HUES48 (cell line): ENCODE measurements at regions not wholly inside any gene's neighbourhood (a gene's known extent, or its start where the extent isn't known, plus 50 kb on each side); places are given as distances from the start of the nearest gene placed in this dataset.

Experiments used
- H3K27ac ChIP-seq: one replicate; pipeline ENCODE4 v1.7.0; 2013; ENCODE audit warnings: low read depth, low read length, inconsistent platforms
- H3K27me3 ChIP-seq: 2 replicates; pipeline ENCODE4 v1.6.1; 2013; ENCODE audit warnings: mild to moderate bottlenecking, low read length; ENCODE audit not compliant: control insufficient read depth, insufficient read depth
- H3K36me3 ChIP-seq: 2 replicates; pipeline ENCODE4 v1.6.1; 2013; ENCODE audit warnings: low read length; ENCODE audit not compliant: control insufficient read depth, insufficient read depth
- H3K4me1 ChIP-seq: 2 replicates; pipeline ENCODE4 v1.6.1; 2013; ENCODE audit warnings: mild to moderate bottlenecking, low read length; ENCODE audit not compliant: control insufficient read depth, insufficient read depth
- H3K4me3 ChIP-seq: 2 replicates; pipeline ENCODE4 v1.5.1; 2013; ENCODE audit warnings: mild to moderate bottlenecking, low read depth, low read length
- H3K9ac ChIP-seq: 2 replicates; pipeline ENCODE4 v1.6.1; 2013; ENCODE audit warnings: mild to moderate bottlenecking, low read depth, low read length, moderate library complexity
- H3K9me3 ChIP-seq: 2 replicates; pipeline ENCODE4 v1.6.1; 2013; ENCODE audit warnings: low read length; ENCODE audit not compliant: control insufficient read depth, insufficient read depth

DNA sequence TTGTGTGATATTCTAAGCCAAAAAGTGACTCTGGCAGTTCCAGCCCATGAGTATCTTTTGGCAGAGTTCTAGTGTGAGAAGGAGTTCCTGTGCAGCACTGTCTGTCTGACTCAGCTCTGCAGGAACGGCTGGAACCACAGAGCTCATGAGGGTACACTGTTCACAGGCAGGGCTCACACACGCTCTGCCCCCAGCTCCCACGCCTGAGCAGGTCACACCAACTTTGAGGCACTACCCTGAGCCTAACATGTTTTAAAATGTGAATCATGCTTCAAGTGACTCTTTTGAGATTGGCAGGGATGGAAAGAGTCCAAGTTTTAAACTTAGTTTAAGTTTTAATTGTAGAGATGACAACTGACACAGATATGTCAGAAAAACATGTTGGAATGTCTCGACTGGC lies 1203.3 kb downstream of the UQCRFS1 start:
- no peak overlapping the region for H3K9ac ChIP-seq
- H3K27me3 ChIP-seq: no peaks in the 10 kb centered on the region
- no peak overlapping the region for H3K4me3 ChIP-seq
- no peaks in the 10 kb centered on the region for H3K4me1 ChIP-seq
- H3K36me3 ChIP-seq: no peaks in the 10 kb centered on the region
- H3K27ac ChIP-seq: no peak overlapping the region
- peaks cover 9% of the 10 kb centered on the region; the same call in 1 of the 2 replicates for H3K9me3 ChIP-seq

DNA sequence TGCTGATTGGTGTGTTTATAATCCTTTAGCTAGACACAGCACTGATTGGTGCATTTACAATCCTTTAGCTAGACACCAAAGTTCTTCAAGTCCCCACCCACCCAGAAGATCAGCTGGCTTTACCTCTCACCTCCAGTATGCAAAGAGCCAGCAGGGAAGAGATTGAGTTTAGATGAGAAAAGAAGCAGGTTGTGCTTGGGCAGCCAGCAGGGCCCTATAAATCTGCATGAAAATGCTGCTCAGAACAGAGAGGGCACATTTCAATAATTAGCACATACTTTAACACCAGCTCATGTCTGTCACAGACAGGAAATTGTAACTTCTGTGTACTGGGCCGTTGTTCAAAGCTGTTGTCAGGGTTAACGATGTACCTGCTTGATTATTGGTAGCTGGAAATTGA lies 1204.3 kb downstream of the UQCRFS1 start:
- no peaks in the 10 kb centered on the region for H3K4me1 ChIP-seq
- H3K36me3 ChIP-seq: no peaks in the 10 kb centered on the region
- H3K9me3 ChIP-seq: peaks cover 9% of the 10 kb centered on the region; the same call in 1 of the 2 replicates

DNA sequence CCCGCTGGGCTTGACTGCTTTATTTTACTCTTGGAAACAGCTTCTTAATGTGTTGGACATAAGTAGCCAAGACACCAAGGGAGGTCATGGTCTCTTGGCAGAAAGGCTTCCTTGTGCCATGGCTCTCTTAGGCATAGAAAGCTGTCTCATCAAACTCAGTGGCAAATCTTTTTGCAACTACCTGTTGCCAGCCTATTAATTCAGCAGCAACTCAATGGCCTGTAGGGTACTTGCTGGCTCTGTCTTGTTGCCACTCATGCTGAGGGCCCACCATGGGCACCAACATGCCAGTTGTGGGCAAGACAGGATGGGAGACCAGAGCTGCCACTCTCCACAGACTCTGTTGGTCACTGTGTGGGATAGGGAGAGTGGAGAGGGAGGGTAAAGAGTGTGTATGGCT lies 1209.4 kb downstream of the UQCRFS1 start:
- no peaks in the 10 kb centered on the region for H3K4me1 ChIP-seq
- H3K9me3 ChIP-seq: peaks cover 5% of the 10 kb centered on the region; the same call in 1 of the 2 replicates
- no peak overlapping the region for H3K27ac ChIP-seq
- H3K27me3 ChIP-seq: no peaks in the 10 kb centered on the region
- no peak overlapping the region for H3K9ac ChIP-seq
- H3K4me3 ChIP-seq: no peak overlapping the region
- H3K36me3 ChIP-seq: no peaks in the 10 kb centered on the region

More for the DNA sequence above, 1204.3 kb downstream of the UQCRFS1 start:
- H3K4me3 ChIP-seq: no peak overlapping the region
- H3K9ac ChIP-seq: no peak overlapping the region
- no peak overlapping the region for H3K27ac ChIP-seq
- H3K27me3 ChIP-seq: no peaks in the 10 kb centered on the region

DNA sequence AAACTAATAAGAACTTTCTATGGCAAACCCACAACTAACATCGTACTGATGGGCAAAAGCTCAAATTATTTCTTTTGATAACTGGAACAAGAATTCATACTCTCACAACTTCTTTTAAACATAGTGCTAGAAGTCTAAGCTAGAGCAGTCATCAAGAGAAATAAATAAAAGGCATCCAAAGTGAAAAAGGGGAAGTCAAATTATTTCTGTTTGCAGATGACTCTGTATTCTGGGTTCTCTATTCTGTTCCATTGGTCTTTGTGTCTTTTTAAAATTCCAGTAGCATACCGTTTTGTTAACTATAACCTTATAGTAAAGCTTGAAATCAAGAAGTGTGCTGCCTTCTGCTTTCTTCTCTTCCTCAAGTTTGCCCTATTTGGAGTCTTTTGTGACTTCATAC lies 1215.9 kb downstream of the UQCRFS1 start:
- Histone ChIP-seq H3K27me3 (no peaks in the 10 kb centered on the region), H3K4me1 (no peaks in the 10 kb centered on the region; the same call in 1 of the 2 replicates), H3K9ac (no peak overlapping the region), H3K4me3 (no peak overlapping the region), H3K9me3 (no peaks in the 10 kb centered on the region), H3K27ac (no peak overlapping the region), H3K36me3 (no peaks in the 10 kb centered on the region)

DNA sequence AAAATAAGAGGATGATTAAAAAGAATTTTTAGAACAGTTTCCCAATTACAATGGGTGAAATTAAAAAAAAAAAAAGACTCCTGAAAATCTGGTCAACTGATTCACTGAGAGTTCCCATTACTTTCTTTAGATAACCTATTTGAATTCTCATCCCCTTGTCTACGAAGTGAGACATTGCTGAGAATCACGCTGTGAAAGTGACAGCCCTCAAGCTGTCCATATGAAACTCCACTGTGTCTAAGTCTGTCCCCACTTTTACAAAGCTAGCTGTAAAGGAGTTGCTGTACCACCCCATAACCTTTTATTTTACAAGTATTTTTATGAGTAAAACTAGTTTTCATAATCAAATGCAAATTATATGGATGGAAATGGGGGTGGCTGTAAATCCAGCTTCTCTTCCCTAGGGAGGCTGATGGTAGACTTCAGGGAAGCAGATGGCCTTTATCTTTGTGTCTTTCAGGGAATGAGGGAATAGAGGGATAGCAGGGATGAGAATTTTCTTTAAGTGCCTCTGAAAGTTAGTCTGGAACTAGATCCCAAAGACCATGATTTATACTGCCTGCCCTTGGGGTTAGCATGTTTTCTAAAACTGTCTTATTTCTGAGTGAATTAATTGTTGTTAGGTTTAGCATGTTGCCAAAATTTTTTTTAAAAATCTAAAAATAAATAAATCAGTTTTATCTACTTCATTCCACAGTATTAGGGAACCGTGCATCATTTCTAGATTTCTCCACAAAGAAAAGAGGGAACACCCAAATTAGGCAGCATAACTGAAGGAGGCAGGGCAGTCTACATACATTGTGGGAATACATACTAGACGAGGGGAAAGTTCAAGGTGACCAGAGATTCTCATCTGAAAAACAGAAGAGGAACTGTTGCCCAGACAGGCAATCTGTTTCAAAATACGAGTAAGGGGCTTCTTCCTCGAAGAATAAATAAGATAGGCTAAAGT lies 1219.1 kb downstream of the UQCRFS1 start:
- no peaks in the 10 kb centered on the region for H3K9me3 ChIP-seq
- no peak overlapping the region for H3K4me3 ChIP-seq
- H3K36me3 ChIP-seq: no peaks in the 10 kb centered on the region
- H3K4me1 ChIP-seq: no peaks in the 10 kb centered on the region; the same call in 1 of the 2 replicates
- H3K27me3 ChIP-seq: no peaks in the 10 kb centered on the region
- no peak overlapping the region for H3K9ac ChIP-seq
- no peak overlapping the region for H3K27ac ChIP-seq

DNA sequence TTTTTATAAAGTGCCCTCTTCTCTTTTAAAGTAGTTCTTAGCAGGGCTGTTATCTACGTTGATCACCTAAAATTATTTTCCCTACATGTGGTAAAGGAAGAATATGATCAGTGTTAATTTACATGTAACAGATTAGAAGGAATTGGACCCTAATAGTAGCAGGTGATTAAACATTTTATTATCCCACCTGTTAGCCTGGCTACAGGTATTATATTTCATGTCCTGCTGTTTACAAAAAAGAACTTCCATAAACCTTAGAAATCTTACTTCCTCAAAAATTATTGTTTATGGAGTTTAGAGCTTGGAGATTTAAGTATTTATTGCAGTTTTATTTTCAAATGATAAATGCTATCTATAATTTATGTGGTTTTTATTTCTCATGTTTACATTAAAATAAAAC lies 1226.7 kb downstream of the UQCRFS1 start:
- H3K36me3 ChIP-seq: no peaks in the 10 kb centered on the region
- H3K9ac ChIP-seq: no peak overlapping the region
- H3K9me3 ChIP-seq: no peaks in the 10 kb centered on the region
- H3K4me1 ChIP-seq: no peaks in the 10 kb centered on the region
- no peaks in the 10 kb centered on the region for H3K27me3 ChIP-seq
- H3K27ac ChIP-seq: no peak overlapping the region
- no peak overlapping the region for H3K4me3 ChIP-seq

DNA sequence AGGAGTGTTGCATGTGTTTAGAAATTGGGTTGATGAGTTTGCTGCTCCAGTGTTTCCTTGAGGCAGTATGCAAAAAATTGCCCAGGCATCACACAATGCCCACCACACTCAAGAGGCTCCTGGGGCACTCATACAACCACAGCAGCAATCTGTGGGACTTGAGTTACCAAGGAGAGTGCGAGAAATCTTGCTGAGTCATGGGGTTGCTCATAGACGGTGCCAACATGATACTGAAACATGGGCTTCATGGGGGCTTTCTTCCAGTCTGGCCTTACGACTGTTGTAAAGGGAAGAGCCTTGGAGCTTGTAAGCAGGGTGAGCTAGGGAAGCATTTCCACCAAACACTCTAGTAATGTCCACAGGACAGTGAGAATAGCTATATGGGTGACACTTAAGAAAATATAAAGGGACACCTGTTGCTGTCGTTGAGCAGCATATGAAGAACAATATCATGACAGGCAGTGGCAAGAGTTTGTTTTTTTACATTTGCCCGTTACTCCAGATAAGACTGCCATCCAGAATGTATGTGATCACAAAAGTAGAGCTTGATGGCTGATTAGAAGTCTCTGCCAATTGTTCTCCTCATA lies 1237.4 kb downstream of the UQCRFS1 start:
- Histone ChIP-seq H3K27ac (no peak overlapping the region), H3K27me3 (no peaks in the 10 kb centered on the region), H3K4me1 (peaks cover 22% of the 10 kb centered on the region), H3K4me3 (no peak overlapping the region), H3K36me3 (no peaks in the 10 kb centered on the region), H3K9ac (no peak overlapping the region), H3K9me3 (no peaks in the 10 kb centered on the region)

DNA sequence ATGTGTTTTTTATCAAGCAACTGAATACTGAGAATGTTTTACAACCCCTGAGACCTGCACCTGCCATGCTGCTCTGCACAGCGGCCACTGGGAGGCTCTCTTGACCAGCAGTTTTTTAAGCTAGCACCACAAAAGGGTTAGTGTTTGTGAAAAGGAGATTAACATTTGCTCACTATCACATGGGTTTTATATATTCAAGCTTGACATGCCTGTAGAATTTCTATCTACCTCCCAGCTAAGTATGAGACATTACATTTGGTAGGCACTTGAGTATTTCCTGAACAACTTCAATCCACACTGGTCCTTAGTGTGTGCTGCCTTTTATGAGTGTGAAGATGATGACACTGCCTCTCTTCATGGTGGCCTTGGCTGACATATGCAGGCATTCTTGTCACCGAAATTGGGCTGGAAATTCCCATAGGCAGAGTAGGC lies 1238.9 kb downstream of the UQCRFS1 start:
- Histone ChIP-seq H3K4me3 (no peak overlapping the region), H3K36me3 (no peaks in the 10 kb centered on the region), H3K27me3 (no peaks in the 10 kb centered on the region), H3K9ac (no peak overlapping the region), H3K4me1 (peaks cover 22% of the 10 kb centered on the region), H3K27ac (no peak overlapping the region), H3K9me3 (no peaks in the 10 kb centered on the region)

DNA sequence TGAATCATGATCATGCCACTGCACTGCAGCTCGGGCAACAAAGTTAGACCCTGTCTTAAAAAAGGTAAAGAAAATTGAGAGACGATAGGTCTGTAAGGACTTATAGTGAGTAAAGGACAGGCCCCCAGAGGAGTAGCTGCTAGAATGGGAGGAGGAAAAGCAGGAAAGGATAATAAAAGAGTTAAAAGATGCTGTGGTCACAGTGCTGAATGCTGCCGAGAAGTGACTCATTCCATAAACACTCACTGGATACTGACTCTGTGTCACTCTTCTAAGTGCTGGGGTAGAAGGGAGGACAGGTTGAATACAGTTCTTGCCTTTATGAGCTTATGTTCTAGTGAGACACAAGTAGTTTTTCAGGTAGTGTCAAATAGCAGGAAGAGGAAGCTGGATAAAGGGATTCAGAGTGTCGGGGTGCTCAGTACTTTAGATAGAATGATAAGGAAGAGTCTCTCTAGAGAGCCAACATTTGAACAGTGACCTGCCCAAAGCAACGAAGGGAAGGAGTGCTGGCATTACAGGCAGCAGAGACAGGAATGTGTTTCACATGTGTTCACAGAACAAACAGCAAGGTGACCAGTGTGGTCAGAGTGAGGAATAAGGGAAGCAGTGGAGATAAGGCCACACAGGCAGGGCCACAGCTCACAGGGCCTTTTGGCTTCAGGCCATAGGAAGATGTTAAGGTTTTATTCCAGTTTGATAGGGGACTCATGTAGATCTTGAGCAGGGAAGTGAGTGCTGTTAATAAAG lies 1240.5 kb downstream of the UQCRFS1 start:
- no peaks in the 10 kb centered on the region for H3K27me3 ChIP-seq
- H3K9me3 ChIP-seq: no peaks in the 10 kb centered on the region
- no peak overlapping the region for H3K9ac ChIP-seq
- H3K4me1 ChIP-seq: peaks cover 22% of the 10 kb centered on the region
- peak overlapping the region; percentile 71 for H3K27ac ChIP-seq
- H3K4me3 ChIP-seq: no peak overlapping the region
- no peaks in the 10 kb centered on the region for H3K36me3 ChIP-seq

DNA sequence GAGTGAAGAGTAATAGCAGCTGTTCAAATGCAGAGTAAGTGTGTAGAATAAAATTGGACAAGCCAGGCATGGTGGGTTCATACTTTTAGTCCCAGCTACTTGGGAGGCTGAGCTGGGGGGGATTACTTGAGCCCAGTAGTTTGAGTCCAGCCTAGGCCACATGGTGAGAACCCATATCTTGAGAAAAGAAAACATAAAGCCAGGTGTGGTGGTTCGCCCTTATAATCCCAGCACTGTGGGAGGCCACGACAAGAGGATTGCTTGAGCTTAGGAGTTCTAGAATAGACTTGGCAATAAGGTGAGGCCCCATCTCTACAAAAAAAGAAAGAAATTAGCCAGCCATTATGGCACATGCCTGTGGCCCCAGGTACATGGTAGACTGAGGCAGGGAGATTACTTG lies 1241.1 kb downstream of the UQCRFS1 start:
- Histone ChIP-seq H3K4me3 (no peak overlapping the region), H3K4me1 (peaks cover 22% of the 10 kb centered on the region), H3K36me3 (no peaks in the 10 kb centered on the region), H3K9ac (no peak overlapping the region), H3K9me3 (no peaks in the 10 kb centered on the region), H3K27ac (peak overlapping the region; percentile 71), H3K27me3 (no peaks in the 10 kb centered on the region)
